CD14-positive monocyte (primary cell): ENCODE measurements at regions not wholly inside any gene's neighbourhood (a gene's known extent, or its start where the extent isn't known, plus 50 kb on each side); places are given as distances from the start of the nearest gene placed in this dataset.

Experiments
- DNase-seq, 3 donors: peaks; one replicate each; pipeline ENCODE4 v3.0.0-alpha.2; 2011 to 2022
- H2AFZ ChIP-seq: 2 replicates; pipeline ENCODE4 v1.6.0; 2012; ENCODE audit warnings: mild to moderate bottlenecking, low read depth, low read length, inconsistent platforms; ENCODE audit not compliant: insufficient read depth, poor library complexity, severe bottlenecking
- H3K27ac ChIP-seq, 2 donors: 1 replicate in 1 of 2; 2 replicates in 1 of 2; pipeline ENCODE4 v1.5.1; 2012 to 2013; ENCODE audit warnings: low read length in 2 of 2, control low read depth in 1 of 2, inconsistent platforms in 1 of 2, low read depth in 1 of 2, mild to moderate bottlenecking in 1 of 2
- H3K27me3 ChIP-seq, 2 donors: one replicate each; pipeline versions ENCODE4 v1.6.0 to v1.6.1; 2011 to 2013; ENCODE audit warnings: low read length in 2 of 2; ENCODE audit not compliant: control insufficient read depth in 2 of 2, insufficient read depth in 2 of 2
- H3K36me3 ChIP-seq, 2 donors: replicated peaks in 1 of 2; 1 replicate in 1 of 2; 2 replicates in 1 of 2; pipeline versions ENCODE4 v1.5.1 to v1.6.1; 2012 to 2013; ENCODE audit warnings: low read length in 2 of 2, control low read depth in 1 of 2, inconsistent platforms in 1 of 2, mild to moderate bottlenecking in 1 of 2; ENCODE audit not compliant: insufficient read depth in 2 of 2, control insufficient read depth in 1 of 2
- H3K4me1 ChIP-seq, 2 donors: 1 replicate in 1 of 2; 2 replicates in 1 of 2; pipeline versions ENCODE4 v1.5.1 to v1.6.1; 2012 to 2013; ENCODE audit warnings: low read length in 2 of 2, control low read depth in 1 of 2, inconsistent platforms in 1 of 2, mild to moderate bottlenecking in 1 of 2, moderate library complexity in 1 of 2; ENCODE audit not compliant: insufficient read depth in 2 of 2, control insufficient read depth in 1 of 2
- H3K4me2 ChIP-seq: replicated peaks from 2 replicates; pipeline ENCODE3; 2012; ENCODE audit warnings: low read length, moderate library complexity, mild to moderate bottlenecking; ENCODE audit not compliant: poor library complexity, severe bottlenecking; ENCODE audit errors: extremely low read depth
- H3K4me3 ChIP-seq, 3 experiments: fragments of 200-600 bp in 1 of 3; sonication (generic) in 1 of 3; replicated peaks in 1 of 3; 1 replicate in 2 of 3; 2 replicates in 1 of 3; pipeline ENCODE4 v1.5.1; 2011 to 2013; ENCODE audit warnings: low read length in 3 of 3, mild to moderate bottlenecking in 3 of 3, control low read depth in 2 of 3, low read depth in 2 of 3, inconsistent platforms in 1 of 3, moderate library complexity in 1 of 3
- H3K79me2 ChIP-seq: 2 replicates; pipeline ENCODE4 v1.6.0; 2012; ENCODE audit warnings: mild to moderate bottlenecking, control low read depth, inconsistent platforms, low read length, moderate library complexity; ENCODE audit not compliant: insufficient read depth
- H3K9ac ChIP-seq: 2 replicates; pipeline ENCODE4 v1.6.0; 2017; ENCODE audit warnings: low read length, mild to moderate bottlenecking; ENCODE audit not compliant: insufficient read depth, poor library complexity, severe bottlenecking
- H3K9me3 ChIP-seq, 2 donors: replicated peaks in 1 of 2; 1 replicate in 1 of 2; 2 replicates in 1 of 2; pipeline versions ENCODE4 v1.5.1 to v1.6.1; 2012 to 2013; ENCODE audit warnings: low read length in 2 of 2, control low read depth in 1 of 2; ENCODE audit not compliant: control insufficient read depth in 1 of 2, insufficient read depth in 1 of 2
- H4K20me1 ChIP-seq: 2 replicates; pipeline ENCODE4 v1.6.0; 2012; ENCODE audit warnings: mild to moderate bottlenecking, low read length, control low read depth, moderate library complexity; ENCODE audit not compliant: insufficient read depth
- H3K27ac Mint-ChIP-seq, 7 donors: one replicate each; pipeline ENCODE4 v1.8.0; 2020; ENCODE audit warnings: mild to moderate bottlenecking in 7 of 7, mixed read lengths in 7 of 7, moderate library complexity in 6 of 7, inconsistent platforms in 2 of 7
- H3K27me3 Mint-ChIP-seq, 3 donors: one replicate each; pipeline ENCODE4 v1.8.0; 2021 to 2022; ENCODE audit warnings: low read depth in 3 of 3, mild to moderate bottlenecking in 3 of 3, mixed read lengths in 3 of 3, moderate library complexity in 3 of 3, inconsistent platforms in 1 of 3
- H3K36me3 Mint-ChIP-seq, 2 donors: one replicate each; pipeline ENCODE4 v1.8.0; 2020; ENCODE audit warnings: mixed read lengths in 2 of 2, inconsistent platforms in 1 of 2, mild to moderate bottlenecking in 1 of 2
- H3K4me1 Mint-ChIP-seq: one replicate; pipeline ENCODE4 v1.8.0; 2020; ENCODE audit warnings: mild to moderate bottlenecking, mixed read lengths
- H3K4me3 Mint-ChIP-seq, 2 donors: one replicate each; pipeline ENCODE4 v1.8.0; 2020; ENCODE audit warnings: mild to moderate bottlenecking in 2 of 2, mixed read lengths in 2 of 2, moderate library complexity in 1 of 2
- H3K9me3 Mint-ChIP-seq, 7 donors: one replicate each; pipeline ENCODE4 v1.8.0; 2020 to 2022; ENCODE audit warnings: mixed read lengths in 7 of 7, mild to moderate bottlenecking in 6 of 7, moderate library complexity in 6 of 7, inconsistent platforms in 2 of 7
- WGBS: methylation state at CpG from one replicate; pipeline ENCODE4 v1.1.5; 2013; ENCODE audit warnings: missing lambda C conversion rate; ENCODE audit not compliant: insufficient coverage; 5-methylcytosine and 5-hydroxymethylcytosine counted together
- intact Hi-C, 2 donors: fragments of 100-400 bp; cut with micrococcal nuclease; formaldehyde crosslinking; loops; one replicate each; pipeline versions ENCODE4 v1.15.0 to v1.15.1; 2023
- TF ChIP-seq, protein P1 (sequence below): fragments of 200-600 bp; IDR thresholded peaks from one replicate; pipeline ENCODE4 v1.8.0; 2022; ENCODE audit warnings: antibody characterized with exemption, mild to moderate bottlenecking

DNA sequence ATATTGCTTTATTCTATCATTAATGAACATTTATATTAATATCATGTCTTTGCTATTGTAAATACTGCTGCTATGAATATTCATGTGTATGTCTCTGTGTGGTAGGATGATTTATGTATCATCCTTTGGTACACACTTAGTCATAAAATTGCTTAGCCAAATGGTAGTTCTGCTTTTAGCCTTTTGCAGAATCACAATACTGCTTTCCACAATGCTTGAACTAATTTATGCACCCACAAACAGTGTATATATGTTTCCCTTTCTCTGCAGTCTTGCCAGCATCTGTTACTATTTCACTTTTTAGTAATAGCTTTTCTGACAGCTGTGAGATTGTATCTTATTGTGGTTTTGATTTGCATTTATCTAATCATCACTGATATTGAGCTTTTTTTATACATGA lies 254.3 kb upstream of the RBMY1B start:
- no peaks in the 10 kb centered on the region for H3K4me1 ChIP-seq
- H3K27ac Mint-ChIP-seq, result peak overlapping the region in 1 of 7 donors; percentile 46
- no peaks in the 10 kb centered on the region for H3K27me3 Mint-ChIP-seq
- intact Hi-C loops, result loop anchor here in 1 of 2 donors (10.0 kb wide), 1 partner anchor 672 kb away; no protein-coding TSS in a partner anchor
- no peaks in the 10 kb centered on the region for H4K20me1 ChIP-seq
- H3K9ac ChIP-seq, result no peak overlapping the region
- H3K9me3 ChIP-seq, result no peaks in the 10 kb centered on the region
- no peak overlapping the region for H2AFZ ChIP-seq
- no peak overlapping the region for H3K4me3 ChIP-seq
- no peak overlapping the region for H3K4me3 Mint-ChIP-seq
- TF ChIP-seq, protein P1, sequence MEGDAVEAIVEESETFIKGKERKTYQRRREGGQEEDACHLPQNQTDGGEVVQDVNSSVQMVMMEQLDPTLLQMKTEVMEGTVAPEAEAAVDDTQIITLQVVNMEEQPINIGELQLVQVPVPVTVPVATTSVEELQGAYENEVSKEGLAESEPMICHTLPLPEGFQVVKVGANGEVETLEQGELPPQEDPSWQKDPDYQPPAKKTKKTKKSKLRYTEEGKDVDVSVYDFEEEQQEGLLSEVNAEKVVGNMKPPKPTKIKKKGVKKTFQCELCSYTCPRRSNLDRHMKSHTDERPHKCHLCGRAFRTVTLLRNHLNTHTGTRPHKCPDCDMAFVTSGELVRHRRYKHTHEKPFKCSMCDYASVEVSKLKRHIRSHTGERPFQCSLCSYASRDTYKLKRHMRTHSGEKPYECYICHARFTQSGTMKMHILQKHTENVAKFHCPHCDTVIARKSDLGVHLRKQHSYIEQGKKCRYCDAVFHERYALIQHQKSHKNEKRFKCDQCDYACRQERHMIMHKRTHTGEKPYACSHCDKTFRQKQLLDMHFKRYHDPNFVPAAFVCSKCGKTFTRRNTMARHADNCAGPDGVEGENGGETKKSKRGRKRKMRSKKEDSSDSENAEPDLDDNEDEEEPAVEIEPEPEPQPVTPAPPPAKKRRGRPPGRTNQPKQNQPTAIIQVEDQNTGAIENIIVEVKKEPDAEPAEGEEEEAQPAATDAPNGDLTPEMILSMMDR, result no peak
- H3K36me3 Mint-ChIP-seq, result no peaks in the 10 kb centered on the region
- H3K79me2 ChIP-seq, result no peaks in the 10 kb centered on the region
- no peaks in the 10 kb centered on the region for H3K9me3 Mint-ChIP-seq
- no peak overlapping the region for H3K27ac ChIP-seq
- no peaks in the 10 kb centered on the region for H3K27me3 ChIP-seq
- no peaks in the 10 kb centered on the region for H3K36me3 ChIP-seq
- H3K4me1 Mint-ChIP-seq, result peaks cover 15% of the 10 kb centered on the region
- peak in 2 of 3 donors; percentile 47 to 55 for DNase-seq
- H3K4me2 ChIP-seq, result no peak overlapping the region

DNA sequence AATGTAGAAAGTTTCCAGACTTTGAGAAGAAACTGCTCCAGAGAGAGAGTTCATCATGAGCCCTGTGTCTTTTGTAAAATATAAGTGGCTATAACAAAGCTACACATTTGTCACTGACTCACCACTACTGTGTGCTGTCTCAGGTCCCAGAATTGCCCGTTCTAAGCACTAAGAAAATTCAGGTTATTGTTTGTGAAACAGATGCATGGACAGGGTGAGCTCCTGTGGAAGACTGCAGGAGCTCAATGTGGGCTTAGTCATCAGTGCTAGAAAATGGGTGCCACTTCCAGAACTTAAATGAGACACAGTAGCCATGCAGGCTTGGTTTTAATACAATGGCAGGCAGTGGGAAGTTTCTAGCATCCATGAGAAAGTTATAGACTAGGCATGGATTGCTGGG lies 251.4 kb upstream of the RBMY1B start:
- Histone ChIP-seq H3K27me3 (no peaks in the 10 kb centered on the region), H3K79me2 (no peaks in the 10 kb centered on the region), H3K9me3 (no peaks in the 10 kb centered on the region), H3K4me2 (no peak overlapping the region), H3K4me1 (no peaks in the 10 kb centered on the region), H3K9ac (no peak overlapping the region), H4K20me1 (no peaks in the 10 kb centered on the region), H2AFZ (no peak overlapping the region), H3K4me3 (no peak overlapping the region), H3K36me3 (no peaks in the 10 kb centered on the region), H3K27ac (no peak overlapping the region)
- no peaks in the 10 kb centered on the region for H3K9me3 Mint-ChIP-seq
- H3K27me3 Mint-ChIP-seq, result no peaks in the 10 kb centered on the region
- H3K4me1 Mint-ChIP-seq, result peaks cover 15% of the 10 kb centered on the region
- WGBS, result no CpG with 5 or more reads among the region's 1 CpG
- no peak overlapping the region for H3K4me3 Mint-ChIP-seq
- TF ChIP-seq, protein P1, result no peak
- no peaks in the 10 kb centered on the region for H3K36me3 Mint-ChIP-seq
- intact Hi-C loops, result loop anchor here in 1 of 2 donors (10.0 kb wide), 1 partner anchor 675 kb away; no protein-coding TSS in a partner anchor
- DNase-seq, result peak in 1 of 3 donors; percentile 9
- no peak overlapping the region for H3K27ac Mint-ChIP-seq
